Left renal cortex interstitium (tissue), 4 donors: ENCODE measurements at regions not wholly inside any gene's neighbourhood (a gene's known extent, or its start where the extent isn't known, plus 50 kb on each side); places are given as distances from the start of the nearest gene placed in this dataset.
"Not testable (repeated sequence)": the region's sequence is repeated elsewhere in the genome, so short reads cannot be mapped to it uniquely, and the experiment has no call there.

Experiments
- DNase-seq, 4 donors: peaks; one replicate each; pipeline ENCODE4 v3.0.0-alpha.2; 2013; ENCODE audit warnings: low read depth in 4 of 4, low spot score in 2 of 4, missing footprints in 1 of 4

- DNase-seq: no peak
Measured at GRCh38 chr7:10475940-10476641, 497.6 kb upstream of the PHF14 start.

- no peak for DNase-seq
Measured at GRCh38 chr7:10476642-10477041, 497.0 kb upstream of the PHF14 start.

- DNase-seq: no peak
Measured at GRCh38 chr7:10483671-10484070, 490.0 kb upstream of the PHF14 start.

GRCh38 chr7:10484767-10485166 is 488.9 kb upstream of the PHF14 start:
- no peak for DNase-seq

- DNase-seq: not testable (repeated sequence)
Measured at GRCh38 chr7:10501206-10501884, 472.3 kb upstream of the PHF14 start.

DNA sequence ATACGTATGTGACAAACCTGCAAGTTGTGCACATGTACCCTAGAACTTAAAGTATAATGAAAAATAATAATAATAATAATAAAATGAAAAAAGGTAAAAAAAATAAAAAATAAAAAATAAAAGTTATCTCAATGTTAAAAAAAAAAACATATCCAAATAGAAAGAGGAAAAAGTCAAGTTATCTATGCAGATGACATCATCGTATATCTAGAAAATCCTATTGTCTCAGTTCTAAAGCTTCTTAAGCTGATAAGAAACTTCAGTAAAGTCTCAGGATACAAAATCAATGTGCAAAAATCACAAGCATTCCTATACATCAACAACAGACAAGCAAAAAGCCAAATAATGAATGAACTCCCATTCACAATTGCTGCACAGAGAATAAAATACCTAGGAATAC is 466.6 kb upstream of the PHF14 start:
- no peak for DNase-seq

- DNase-seq: no peak
Measured at GRCh38 chr7:10521306-10521705, 452.4 kb upstream of the PHF14 start.

DNA sequence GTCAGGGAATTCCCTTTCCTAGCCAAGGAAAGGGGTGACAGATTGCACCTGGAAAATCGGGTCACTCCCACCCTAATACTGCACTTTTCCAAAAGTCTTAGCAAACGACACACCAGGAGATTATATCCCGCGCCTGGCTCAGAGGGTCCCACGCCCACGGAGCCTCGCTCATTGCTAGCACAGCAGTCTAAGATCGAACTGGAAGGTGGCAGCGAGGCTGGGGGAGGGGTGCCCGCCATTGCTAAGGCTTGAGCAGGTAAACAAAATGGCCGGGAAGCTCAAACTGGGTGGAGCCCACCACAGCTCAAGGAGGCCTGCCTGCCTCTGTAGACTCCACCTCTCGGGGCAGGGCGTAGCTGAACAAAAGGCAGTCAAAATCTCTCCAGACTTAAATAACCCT is 440.2 kb upstream of the PHF14 start:
- not testable (repeated sequence) for DNase-seq

GRCh38 chr7:10536561-10536960 is 437.1 kb upstream of the PHF14 start:
- no peak for DNase-seq

GRCh38 chr7:10537764-10538163 is 435.9 kb upstream of the PHF14 start:
- DNase-seq: no peak

DNA sequence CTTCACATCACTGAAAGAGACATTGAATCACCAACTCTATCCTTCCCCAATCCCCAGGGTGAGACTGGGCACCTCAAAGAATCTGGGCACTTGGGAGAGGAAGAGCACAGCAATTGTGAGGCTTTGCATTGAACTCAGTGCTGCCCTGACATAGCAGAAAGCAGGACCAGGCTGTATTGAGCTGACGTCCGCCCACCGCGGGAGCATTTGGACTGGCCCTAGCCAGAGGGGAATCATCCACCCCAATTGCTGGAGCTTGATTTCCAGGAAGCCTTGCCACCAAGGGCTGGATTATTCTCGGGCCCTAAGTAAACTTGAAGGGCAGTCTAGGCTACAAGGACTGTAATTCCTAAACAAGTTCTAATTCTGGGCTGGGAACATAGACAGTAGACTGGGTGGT is 416.3 kb upstream of the PHF14 start:
- DNase-seq: no peak

DNA sequence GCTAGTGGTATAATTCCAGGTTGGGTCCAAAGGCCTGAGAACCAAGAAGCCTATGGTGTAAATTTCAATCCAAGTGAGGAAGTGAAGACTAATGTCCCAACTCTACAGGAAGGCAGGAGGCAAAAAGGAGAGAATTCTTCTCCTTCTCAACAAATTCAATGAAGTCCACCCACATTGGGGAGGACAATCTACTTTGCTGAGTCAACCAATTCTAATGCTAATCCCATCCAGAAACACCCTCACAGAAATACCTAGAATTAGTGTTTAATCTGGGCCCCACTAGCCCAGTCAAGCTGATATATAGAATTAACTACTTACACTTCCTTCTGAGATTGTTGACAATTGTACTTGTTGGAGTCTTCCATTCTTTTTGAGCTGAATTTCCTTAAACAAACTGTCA is 413.2 kb upstream of the PHF14 start:
- no peak for DNase-seq

GRCh38 chr7:10568891-10569290 is 404.8 kb upstream of the PHF14 start:
- DNase-seq: no peak

DNA sequence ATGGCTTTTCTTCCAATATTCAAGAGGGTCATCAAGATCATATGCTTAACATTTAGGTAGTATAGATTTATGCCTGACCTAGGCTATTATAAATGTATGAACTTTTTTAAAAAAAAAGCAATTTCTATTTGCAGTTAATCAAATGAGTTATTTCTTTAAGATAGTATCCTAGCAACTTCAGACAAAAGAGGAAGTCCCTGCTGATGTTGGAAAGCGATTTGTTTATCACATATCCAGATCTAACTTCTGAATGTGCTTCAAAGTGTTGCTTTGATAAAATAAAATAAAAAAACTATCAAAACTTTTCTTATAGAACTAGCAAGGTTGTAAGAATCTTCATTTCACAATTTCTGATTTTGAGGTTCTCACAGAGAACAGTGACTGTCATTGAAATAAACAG is 401.9 kb upstream of the PHF14 start:
- DNase-seq: no peak

DNA sequence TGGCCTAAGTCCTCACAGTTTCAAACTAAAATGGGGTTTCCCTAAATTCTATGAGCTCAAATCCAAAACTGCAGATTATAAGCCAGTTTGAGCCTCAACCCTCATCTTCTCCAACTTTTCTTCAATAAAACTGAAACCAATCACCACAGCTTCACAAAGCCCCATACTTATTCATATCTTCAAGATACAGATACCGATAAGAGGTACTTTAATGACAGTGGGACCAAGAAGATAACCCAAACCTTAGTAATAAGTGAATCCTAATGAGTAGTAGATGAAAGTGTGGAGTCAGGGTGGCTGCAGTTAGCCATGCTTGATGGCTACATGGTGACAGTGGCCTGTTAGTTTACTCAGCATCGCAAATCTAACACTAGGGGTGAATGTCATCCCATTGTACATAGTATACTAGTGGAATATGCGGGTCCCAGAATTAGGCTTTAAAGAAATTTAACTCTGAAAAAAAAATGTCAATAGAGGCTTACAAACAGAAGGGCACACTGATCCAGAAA is 395.8 kb upstream of the PHF14 start:
- no peak for DNase-seq

DNA sequence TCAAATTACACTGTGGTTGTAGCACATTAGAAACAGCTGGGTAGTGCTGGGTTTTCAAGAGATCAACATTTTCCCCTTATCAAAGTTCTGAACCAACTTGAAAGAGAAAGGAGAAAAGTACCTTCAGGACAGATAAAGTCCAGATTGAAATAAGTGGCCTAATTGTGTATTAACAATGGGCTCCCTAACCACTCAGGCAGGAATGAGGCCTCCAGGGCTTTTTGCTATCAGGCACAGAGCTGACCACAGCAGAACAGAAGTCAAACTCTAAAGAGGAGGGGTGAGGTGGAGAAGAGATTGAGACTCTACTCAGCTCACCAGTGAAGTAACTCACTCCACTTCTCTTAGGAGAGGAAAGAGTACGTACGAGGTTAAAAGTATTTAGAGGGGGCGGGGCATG is 394.1 kb upstream of the PHF14 start:
- no peak for DNase-seq

DNA sequence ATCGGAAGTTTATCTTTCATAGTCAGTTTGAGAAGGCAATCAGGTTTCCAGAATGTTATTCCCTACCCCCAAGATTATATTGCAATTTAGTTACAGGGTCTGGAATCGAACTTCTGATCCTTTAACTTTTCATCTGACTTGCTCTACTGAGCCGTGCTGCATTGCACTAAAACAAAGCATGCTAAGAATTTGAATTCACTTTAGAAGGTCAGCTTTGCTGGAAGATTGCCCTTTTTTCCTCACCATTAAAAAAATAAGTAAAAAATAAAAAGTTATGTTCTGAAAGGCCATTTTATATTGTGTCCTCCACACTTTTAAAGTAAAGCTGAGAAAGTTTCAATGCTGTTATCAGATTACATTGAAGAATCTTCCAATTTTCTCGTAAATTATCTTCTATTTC is 388.8 kb upstream of the PHF14 start:
- peak in 3 of 4 donors; percentile 13 to 25 (median 13) for DNase-seq

DNA sequence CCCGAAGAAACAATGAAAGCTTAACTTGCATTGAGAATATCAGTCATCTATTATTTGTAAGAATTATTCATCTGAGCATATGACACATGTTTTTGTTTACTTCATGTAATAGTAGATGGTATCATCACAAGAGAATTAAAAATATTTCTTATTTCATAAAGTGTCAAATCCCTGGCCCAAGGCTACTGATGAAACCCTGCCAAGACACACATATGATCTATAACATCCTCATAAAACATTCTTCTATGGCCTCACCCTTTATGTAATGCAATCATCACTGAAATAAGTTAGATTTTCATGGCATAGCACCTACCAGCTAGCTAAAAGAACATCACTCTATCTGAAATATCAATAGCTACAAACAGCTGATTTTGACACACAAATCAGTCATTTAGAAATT is 385.6 kb upstream of the PHF14 start:
- DNase-seq: no peak

DNA sequence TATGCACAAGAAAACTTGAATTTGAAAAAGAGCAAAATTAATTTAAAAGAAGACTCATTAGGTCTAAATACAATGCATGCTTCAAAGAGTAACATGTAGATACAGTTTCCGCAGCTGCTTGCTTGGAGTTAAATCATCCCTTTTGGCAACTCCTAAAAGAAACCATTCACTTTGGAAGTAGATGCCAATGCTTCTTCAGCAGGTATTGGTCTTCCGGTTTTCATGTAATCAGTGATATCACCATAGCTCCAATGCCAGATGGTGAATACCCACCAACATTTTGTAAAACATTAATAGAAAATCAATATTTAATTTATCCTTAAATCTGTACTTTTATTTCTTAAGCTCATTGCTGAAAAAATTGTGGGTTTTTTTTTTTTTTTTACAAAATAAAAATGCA is 381.1 kb upstream of the PHF14 start:
- DNase-seq: no peak

- DNase-seq: no peak
Measured at GRCh38 chr7:10593080-10593479, 380.6 kb upstream of the PHF14 start.

DNA sequence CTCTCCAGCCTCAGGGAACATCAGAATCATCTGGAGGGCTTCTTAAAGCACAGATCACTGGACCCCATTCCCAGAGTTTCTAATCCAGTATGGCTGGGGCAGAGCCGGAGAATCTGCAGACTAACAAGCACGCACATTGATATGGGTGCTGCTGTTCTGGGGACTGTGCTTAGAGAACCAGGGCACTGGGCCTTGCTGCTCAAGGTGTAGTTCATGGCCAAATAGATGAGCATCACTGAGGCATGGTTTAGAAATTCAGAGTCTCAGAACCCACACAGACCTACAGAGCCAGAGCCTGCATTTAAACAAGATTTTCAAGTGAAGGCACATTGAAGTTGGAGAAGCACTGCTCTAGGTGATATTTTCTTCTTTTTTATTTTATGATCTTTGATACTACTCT is 376.8 kb upstream of the PHF14 start:
- DNase-seq: no peak

GRCh38 chr7:10604128-10604527 is 369.5 kb upstream of the PHF14 start:
- no peak for DNase-seq
